Karpas-422 (cell line): ENCODE measurements at regions not wholly inside any gene's neighbourhood (a gene's known extent, or its start where the extent isn't known, plus 50 kb on each side); places are given as distances from the start of the nearest gene placed in this dataset.

Source experiments
- DNase-seq: peaks from one replicate; pipeline ENCODE4 v3.0.0-alpha.2; 2015
- H2AFZ ChIP-seq: fragments of 200-600 bp; sonication (generic); 2 replicates; pipeline ENCODE4 v1.6.1; 2014; ENCODE audit warnings: antibody characterized with exemption, low read length, mixed read lengths
- H3K27ac ChIP-seq: fragments of 200-600 bp; sonication (generic); 2 replicates; pipeline ENCODE4 v1.5.1; 2014; ENCODE audit warnings: mild to moderate bottlenecking, low read length, moderate library complexity
- H3K27me3 ChIP-seq: fragments of 200-600 bp; sonication (generic); 2 replicates; pipeline ENCODE4 v1.6.1; 2014; ENCODE audit warnings: low read length, mixed read lengths
- H3K36me3 ChIP-seq: fragments of 200-600 bp; sonication (generic); 2 replicates; pipeline ENCODE4 v1.6.1; 2014; ENCODE audit warnings: low read length, mixed read lengths; ENCODE audit not compliant: insufficient read depth
- H3K4me1 ChIP-seq: fragments of 200-600 bp; sonication (generic); 2 replicates; pipeline ENCODE4 v1.6.1; 2014; ENCODE audit warnings: mild to moderate bottlenecking, low read length, mixed read lengths
- H3K4me2 ChIP-seq: fragments of 200-600 bp; sonication (generic); 2 replicates; pipeline ENCODE4 v1.6.1; 2014; ENCODE audit warnings: low read length, low read depth, mild to moderate bottlenecking; ENCODE audit not compliant: poor library complexity, severe bottlenecking
- H3K4me3 ChIP-seq: fragments of 200-600 bp; sonication (generic); 2 replicates; pipeline ENCODE4 v1.5.1; 2014; ENCODE audit warnings: mild to moderate bottlenecking, antibody characterized with exemption, low read length, mixed read lengths
- H3K79me2 ChIP-seq: fragments of 200-600 bp; sonication (generic); 2 replicates; pipeline ENCODE4 v1.6.1; 2014; ENCODE audit warnings: mild to moderate bottlenecking, low read length, mixed read lengths
- H3K9ac ChIP-seq: fragments of 200-600 bp; sonication (generic); 2 replicates; pipeline ENCODE4 v1.6.0; 2014; ENCODE audit warnings: low read length
- H3K9me2 ChIP-seq: fragments of 200-600 bp; sonication (generic), shearing (Covaris generic); replicated peaks from 2 replicates; pipeline ENCODE4 v1.6.0; 2014; ENCODE audit warnings: mild to moderate bottlenecking, low read length, moderate library complexity; ENCODE audit not compliant: insufficient read depth
- H3K9me3 ChIP-seq: fragments of 300-700, 200-600 bp; sonication (generic); 2 replicates; pipeline ENCODE4 v1.6.1; 2014; ENCODE audit warnings: low read length, mixed read lengths
- H4K20me1 ChIP-seq: fragments of 200-600 bp; sonication (generic); 2 replicates; pipeline ENCODE4 v1.6.1; 2014; ENCODE audit warnings: mild to moderate bottlenecking, antibody characterized with exemption, low read length, low read depth; ENCODE audit not compliant: insufficient read depth

DNA sequence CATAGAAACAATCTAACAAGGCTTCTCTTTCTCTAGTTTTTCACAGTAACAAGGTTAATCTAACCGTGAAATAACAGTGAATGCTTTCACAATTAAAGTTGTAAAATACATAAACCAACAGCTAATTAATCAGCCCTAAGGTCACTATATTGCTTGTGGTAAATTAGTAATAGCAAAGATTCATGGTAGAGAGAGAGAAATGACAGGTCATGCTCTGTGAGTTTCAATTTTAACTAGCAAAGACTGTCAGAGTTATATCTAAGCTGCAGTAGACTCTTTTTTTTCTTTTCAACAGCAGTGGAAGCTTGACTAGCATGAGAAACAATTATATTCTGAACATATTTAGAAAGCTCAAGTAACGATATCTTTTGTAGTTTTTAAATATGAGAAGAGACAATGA is 1068.0 kb downstream of the MAT2B start:
- Histone ChIP-seq H3K9me3 (peaks cover 21% of the 10 kb centered on the region), H3K9ac (no peak overlapping the region), H3K79me2 (no peaks in the 10 kb centered on the region), H2AFZ (no peak overlapping the region), H3K27ac (no peak overlapping the region), H3K27me3 (no peaks in the 10 kb centered on the region), H3K4me1 (no peaks in the 10 kb centered on the region), H3K4me2 (no peak overlapping the region), H4K20me1 (no peaks in the 10 kb centered on the region), H3K4me3 (no peak overlapping the region), H3K9me2 (no peaks in the 10 kb centered on the region), H3K36me3 (no peaks in the 10 kb centered on the region)
- no peak for DNase-seq

DNA sequence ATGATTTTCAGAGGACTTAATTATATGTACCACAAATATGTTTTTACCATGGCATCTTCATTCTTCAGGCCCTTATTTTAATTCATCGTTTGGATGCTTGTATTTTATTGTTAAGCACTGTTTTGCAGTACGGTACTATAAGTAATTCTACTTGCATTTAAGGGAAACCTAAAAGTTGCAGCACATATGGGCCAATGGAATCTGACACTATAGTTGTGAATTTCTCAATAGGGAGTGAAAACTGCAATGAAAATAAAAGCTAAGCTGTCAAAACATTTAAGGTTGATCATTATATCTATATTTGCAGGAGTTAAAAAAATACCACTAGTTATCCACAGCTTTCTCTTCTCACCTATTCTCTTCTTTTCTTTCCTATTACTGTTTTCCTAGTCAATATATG is 1071.8 kb downstream of the MAT2B start:
- H3K9ac ChIP-seq = no peak overlapping the region
- H4K20me1 ChIP-seq = no peaks in the 10 kb centered on the region
- no peak overlapping the region for H3K27ac ChIP-seq
- DNase-seq = no peak
- H3K79me2 ChIP-seq = no peaks in the 10 kb centered on the region
- no peaks in the 10 kb centered on the region for H3K4me1 ChIP-seq
- no peaks in the 10 kb centered on the region for H3K9me2 ChIP-seq
- no peak overlapping the region for H3K4me2 ChIP-seq
- H3K27me3 ChIP-seq = no peaks in the 10 kb centered on the region
- H3K4me3 ChIP-seq = no peak overlapping the region
- H3K36me3 ChIP-seq = no peaks in the 10 kb centered on the region
- no peak overlapping the region for H2AFZ ChIP-seq
- H3K9me3 ChIP-seq = peaks cover 22% of the 10 kb centered on the region; the same call in 1 of the 2 replicates

DNA sequence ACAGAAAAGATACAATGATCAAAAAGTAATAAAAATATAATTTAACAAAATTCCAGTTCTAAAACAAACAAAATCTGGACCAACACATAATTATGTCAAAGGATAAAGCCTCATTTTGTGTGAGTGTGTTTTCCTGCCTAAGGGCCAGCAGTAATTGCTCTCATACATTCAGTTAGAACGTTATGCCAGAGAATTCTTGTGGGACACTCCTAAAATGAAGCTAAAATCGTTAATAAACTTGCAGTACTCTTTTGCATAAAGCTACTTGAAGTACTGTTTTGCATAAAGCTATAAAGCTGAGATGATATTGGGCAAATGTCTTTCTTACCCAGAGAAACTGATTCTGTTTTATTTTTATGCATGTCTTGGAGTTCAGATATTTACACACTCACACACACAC is 1072.3 kb downstream of the MAT2B start:
- Histone ChIP-seq H3K4me3 (no peak overlapping the region), H3K4me1 (no peaks in the 10 kb centered on the region), H3K9me3 (peaks cover 24% of the 10 kb centered on the region), H2AFZ (no peak overlapping the region), H3K9me2 (no peaks in the 10 kb centered on the region), H4K20me1 (no peaks in the 10 kb centered on the region), H3K79me2 (no peaks in the 10 kb centered on the region), H3K27ac (no peak overlapping the region), H3K27me3 (no peaks in the 10 kb centered on the region), H3K36me3 (no peaks in the 10 kb centered on the region), H3K9ac (no peak overlapping the region), H3K4me2 (no peak overlapping the region)
- DNase-seq = no peak

DNA sequence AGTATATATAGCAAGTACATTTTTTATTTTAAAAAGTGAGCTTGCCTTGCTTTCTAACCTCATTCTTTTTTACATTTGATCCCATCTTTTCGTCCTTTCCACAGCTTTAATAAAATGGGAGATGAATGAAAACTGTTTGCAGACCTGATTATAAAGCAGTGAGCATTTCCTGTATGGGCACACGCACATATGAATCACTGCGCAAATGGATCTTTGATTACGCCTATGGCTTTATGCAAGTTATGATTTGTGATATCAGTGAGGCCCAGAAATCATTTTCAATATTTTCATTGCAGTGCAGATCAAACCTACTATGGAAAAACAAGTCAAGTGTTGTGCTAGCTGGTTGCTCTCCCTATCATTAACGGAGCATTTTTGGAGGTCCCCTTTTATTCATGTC is 1073.0 kb downstream of the MAT2B start:
- H3K9me3 ChIP-seq = peaks cover 24% of the 10 kb centered on the region
- H3K4me1 ChIP-seq = no peaks in the 10 kb centered on the region
- H3K27me3 ChIP-seq = no peaks in the 10 kb centered on the region
- DNase-seq = no peak
- H3K36me3 ChIP-seq = no peaks in the 10 kb centered on the region
- H2AFZ ChIP-seq = no peak overlapping the region
- H3K9me2 ChIP-seq = no peaks in the 10 kb centered on the region
- no peaks in the 10 kb centered on the region for H3K79me2 ChIP-seq
- H3K4me3 ChIP-seq = no peak overlapping the region
- H3K4me2 ChIP-seq = no peak overlapping the region
- no peak overlapping the region for H3K27ac ChIP-seq
- H4K20me1 ChIP-seq = no peaks in the 10 kb centered on the region
- no peak overlapping the region for H3K9ac ChIP-seq

DNA sequence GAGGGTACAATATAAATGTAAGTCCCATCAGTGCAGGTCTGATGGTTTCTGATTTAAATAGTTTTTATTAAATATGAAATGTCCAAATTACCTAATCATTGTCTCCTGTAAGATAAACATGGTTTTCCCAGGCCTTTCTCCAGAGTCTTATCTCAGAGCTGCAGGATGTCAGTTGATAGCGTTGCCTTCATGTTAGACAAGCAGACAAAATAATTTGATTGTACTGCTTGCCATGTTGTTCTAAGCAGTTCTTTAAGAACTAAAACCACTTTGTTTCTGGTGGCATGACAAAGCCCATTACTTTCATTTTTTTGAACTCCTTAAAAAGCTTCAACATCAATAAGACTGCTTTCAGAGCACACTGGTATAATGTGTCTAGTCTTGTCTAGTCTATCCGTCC is 1073.5 kb downstream of the MAT2B start:
- H3K4me2 ChIP-seq = no peak overlapping the region
- no peak for DNase-seq
- no peaks in the 10 kb centered on the region for H3K27me3 ChIP-seq
- no peak overlapping the region for H3K27ac ChIP-seq
- no peaks in the 10 kb centered on the region for H3K79me2 ChIP-seq
- no peaks in the 10 kb centered on the region for H3K36me3 ChIP-seq
- no peaks in the 10 kb centered on the region for H3K4me1 ChIP-seq
- no peaks in the 10 kb centered on the region for H3K9me2 ChIP-seq
- H3K4me3 ChIP-seq = no peak overlapping the region
- H4K20me1 ChIP-seq = no peaks in the 10 kb centered on the region
- H3K9me3 ChIP-seq = peaks cover 24% of the 10 kb centered on the region
- H2AFZ ChIP-seq = no peak overlapping the region
- no peak overlapping the region for H3K9ac ChIP-seq

DNA sequence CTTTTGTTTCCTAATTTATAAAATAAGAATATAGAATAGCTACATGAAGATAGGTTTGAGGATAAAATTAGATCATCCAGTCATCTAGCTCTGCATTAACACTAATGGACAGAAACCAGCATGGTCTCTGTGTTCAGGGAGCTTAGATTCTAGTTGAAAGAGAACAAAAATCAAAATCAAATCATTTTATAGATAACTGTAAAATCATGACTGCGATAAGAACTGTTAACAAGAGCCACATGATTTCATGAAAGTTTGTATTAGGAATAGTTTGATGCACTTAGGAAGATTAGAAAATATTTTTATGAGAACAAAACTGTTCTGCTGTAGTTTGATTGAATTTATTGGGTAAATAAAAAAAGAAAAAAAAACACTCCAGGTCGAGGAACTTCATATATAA is 1074.7 kb downstream of the MAT2B start:
- Histone ChIP-seq H3K79me2 (no peaks in the 10 kb centered on the region), H2AFZ (no peak overlapping the region), H3K36me3 (no peaks in the 10 kb centered on the region), H4K20me1 (no peaks in the 10 kb centered on the region), H3K9me2 (no peaks in the 10 kb centered on the region), H3K9ac (no peak overlapping the region), H3K27ac (no peak overlapping the region), H3K4me1 (no peaks in the 10 kb centered on the region), H3K4me3 (no peak overlapping the region), H3K9me3 (peaks cover 30% of the 10 kb centered on the region), H3K4me2 (no peak overlapping the region), H3K27me3 (no peaks in the 10 kb centered on the region)
- DNase-seq = no peak

DNA sequence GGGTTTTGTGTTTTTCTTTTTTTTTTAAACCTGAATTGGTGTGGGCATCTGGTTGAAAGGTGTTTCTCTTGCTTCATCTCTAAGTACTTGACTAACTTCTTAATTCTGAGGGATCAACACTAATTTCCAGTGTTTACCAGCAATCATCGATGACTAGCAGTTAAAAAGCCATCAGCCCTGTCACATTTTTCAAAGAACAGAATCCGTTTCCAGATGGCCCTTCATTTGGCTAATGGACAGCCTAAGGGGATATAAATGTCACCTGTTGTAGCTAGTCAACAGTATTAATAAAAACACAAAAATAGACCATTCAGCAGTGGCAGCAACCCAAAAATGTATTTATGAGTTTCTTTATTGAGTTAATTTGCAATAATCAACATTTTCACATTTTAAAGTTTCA is 1076.5 kb downstream of the MAT2B start:
- Histone ChIP-seq H2AFZ (no peak overlapping the region), H3K4me2 (no peak overlapping the region), H4K20me1 (no peaks in the 10 kb centered on the region), H3K9me3 (peaks cover 38% of the 10 kb centered on the region), H3K79me2 (no peaks in the 10 kb centered on the region), H3K4me3 (no peak overlapping the region), H3K9ac (no peak overlapping the region), H3K36me3 (no peaks in the 10 kb centered on the region), H3K4me1 (no peaks in the 10 kb centered on the region), H3K9me2 (no peaks in the 10 kb centered on the region), H3K27me3 (no peaks in the 10 kb centered on the region), H3K27ac (no peak overlapping the region)
- no peak for DNase-seq

DNA sequence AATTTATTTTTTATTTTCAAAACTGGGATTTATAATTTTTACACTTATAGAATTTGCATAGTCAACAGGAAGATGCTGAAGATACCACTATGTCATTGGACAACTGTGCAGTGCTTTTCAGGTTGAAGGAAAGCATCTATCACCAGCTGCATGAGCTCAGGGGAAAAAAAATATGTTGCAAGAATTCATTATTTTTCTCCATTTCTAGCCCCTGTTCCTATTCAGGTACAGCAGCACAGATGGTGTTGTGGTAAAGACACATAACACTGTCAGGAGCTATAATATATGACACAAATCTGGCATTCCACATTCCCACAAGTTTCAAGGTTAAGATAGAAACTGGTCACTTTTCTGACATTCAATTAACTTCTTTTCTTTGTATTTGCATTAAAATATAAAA is 1088.6 kb downstream of the MAT2B start:
- Histone ChIP-seq H2AFZ (no peak overlapping the region), H3K4me2 (no peak overlapping the region), H3K9me2 (no peaks in the 10 kb centered on the region), H3K4me3 (no peak overlapping the region), H3K27ac (no peak overlapping the region), H3K4me1 (no peaks in the 10 kb centered on the region), H4K20me1 (no peaks in the 10 kb centered on the region), H3K9ac (no peak overlapping the region), H3K79me2 (no peaks in the 10 kb centered on the region), H3K27me3 (no peaks in the 10 kb centered on the region), H3K9me3 (peaks cover 19% of the 10 kb centered on the region), H3K36me3 (no peaks in the 10 kb centered on the region)
- DNase-seq = no peak

DNA sequence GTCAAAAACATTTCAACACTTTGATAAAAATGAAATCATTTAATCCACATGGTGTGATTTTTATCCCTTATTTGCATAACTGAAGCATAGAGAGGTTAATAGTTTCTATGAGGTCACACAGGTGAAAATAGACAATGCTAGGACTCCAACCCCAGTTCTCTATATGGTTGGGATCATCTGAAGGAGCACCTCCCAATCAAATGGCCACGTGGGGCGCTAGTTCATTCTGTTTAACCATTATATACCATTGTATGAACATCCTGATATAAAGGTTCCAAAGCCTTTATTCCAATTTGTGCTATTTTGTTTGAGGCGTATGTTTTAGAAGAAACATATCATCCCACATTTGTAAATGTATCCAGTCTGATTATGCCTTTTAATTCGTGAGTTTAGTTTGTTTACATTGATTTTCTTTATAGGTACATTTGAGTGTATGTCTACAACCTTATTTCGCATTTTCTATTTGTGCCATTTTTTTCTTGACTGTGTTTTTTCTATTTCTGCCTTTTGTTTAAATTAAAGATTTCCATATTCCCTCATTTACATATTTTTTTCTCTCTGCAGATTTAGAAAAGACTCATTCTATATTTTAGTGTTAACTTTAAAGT is 1092.0 kb downstream of the MAT2B start:
- Histone ChIP-seq H2AFZ (no peak overlapping the region), H3K9me3 (peaks cover 15% of the 10 kb centered on the region)
- peak; percentile 68 for DNase-seq

More for the DNA sequence above, 1092.0 kb downstream of the MAT2B start:
- no peaks in the 10 kb centered on the region for H3K9me2 ChIP-seq
- H3K79me2 ChIP-seq = no peaks in the 10 kb centered on the region
- no peak overlapping the region for H3K4me3 ChIP-seq
- H3K9ac ChIP-seq = no peak overlapping the region
- no peak overlapping the region for H3K4me2 ChIP-seq
- no peaks in the 10 kb centered on the region for H3K36me3 ChIP-seq
- H3K27ac ChIP-seq = no peak overlapping the region
- H3K4me1 ChIP-seq = no peaks in the 10 kb centered on the region
- H4K20me1 ChIP-seq = no peaks in the 10 kb centered on the region
- H3K27me3 ChIP-seq = no peaks in the 10 kb centered on the region
